ENCODE measurements at regions not wholly inside any gene's neighbourhood (a gene's known extent, or its start where the extent isn't known, plus 50 kb on each side); places are given as distances from the start of the nearest gene placed in this dataset.
"Not testable (repeated sequence)": the region's sequence is repeated elsewhere in the genome, so short reads cannot be mapped to it uniquely, and the experiment has no call there.

DNA sequence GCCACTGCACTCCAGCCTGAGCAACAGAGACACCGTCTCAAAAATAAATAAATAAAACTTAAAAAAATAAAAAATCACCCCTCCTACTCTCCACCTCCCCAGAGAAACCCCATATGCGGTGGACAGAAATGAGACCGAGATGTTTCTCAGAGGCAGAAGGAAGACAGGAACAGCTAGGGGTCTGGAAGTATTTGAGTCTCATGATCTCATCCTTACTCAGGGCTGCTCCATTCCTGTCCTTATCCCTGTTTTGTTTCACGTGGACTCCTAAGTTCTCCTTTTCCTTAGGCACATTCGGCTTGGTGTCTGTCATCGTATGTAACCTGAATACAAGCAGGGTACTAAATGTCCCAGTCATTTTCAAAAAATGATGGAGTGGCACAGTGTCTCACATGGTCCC lies 76.1 kb downstream of the C9orf50 start:
- no peak for DNase-seq

DNA sequence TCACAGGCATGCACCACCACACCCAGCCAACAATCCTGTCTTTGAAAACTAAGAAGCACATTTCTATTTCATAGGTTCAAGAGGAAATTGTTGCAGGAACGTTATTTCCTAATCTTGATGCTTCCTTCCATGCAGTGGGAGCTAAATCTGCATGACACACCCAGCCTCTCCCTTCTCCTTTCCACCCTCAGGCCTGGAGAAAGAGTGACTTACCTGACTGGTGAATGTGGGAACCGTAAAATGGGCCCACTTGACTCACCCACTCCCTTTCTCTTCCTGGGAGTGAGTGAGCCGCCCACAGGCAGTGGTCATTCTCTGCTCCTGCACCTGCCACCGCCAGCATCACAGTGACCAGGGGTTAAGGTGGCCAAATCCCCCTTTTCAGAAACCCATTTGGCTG lies 78.2 kb downstream of the C9orf50 start:
- no peak for DNase-seq

DNA sequence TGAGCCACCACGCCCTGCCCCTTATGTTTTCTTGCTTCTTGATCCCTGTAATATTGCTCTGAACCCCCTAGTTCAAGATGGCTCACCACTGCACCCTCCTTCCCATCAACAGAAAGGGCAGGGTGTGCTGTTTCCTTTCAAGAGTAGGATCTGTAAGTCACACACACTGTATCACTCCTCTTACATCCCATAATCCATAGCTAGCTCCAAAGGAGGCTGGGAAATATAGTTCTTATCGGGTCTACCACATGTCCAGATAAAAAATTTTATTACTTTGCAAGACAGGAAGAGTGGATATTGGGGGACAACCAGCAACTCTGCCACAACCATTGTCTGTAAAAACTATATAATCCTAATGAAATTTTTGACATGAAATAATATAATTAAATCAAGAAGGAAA lies 79.6 kb downstream of the C9orf50 start:
- no peak for DNase-seq

DNA sequence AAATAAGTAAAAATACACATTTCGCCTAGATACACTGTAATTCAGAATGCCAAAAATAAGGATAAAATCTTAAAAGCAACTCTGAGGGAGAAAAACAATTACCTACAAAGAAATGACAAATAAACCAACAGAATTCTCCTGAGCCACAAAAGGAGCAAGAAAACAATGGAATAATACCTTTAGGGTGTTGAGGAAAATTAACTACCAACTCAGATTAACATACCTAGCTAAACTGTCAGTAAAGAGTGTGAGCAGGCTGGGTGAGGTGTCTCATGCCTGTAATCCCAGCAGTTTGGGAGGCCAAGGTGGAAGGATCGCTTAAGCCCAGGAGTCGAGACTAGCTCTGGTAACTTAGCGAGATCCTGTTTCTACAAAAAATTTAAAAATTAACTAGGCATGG lies 81.5 kb downstream of the C9orf50 start:
- no peak for DNase-seq

DNA sequence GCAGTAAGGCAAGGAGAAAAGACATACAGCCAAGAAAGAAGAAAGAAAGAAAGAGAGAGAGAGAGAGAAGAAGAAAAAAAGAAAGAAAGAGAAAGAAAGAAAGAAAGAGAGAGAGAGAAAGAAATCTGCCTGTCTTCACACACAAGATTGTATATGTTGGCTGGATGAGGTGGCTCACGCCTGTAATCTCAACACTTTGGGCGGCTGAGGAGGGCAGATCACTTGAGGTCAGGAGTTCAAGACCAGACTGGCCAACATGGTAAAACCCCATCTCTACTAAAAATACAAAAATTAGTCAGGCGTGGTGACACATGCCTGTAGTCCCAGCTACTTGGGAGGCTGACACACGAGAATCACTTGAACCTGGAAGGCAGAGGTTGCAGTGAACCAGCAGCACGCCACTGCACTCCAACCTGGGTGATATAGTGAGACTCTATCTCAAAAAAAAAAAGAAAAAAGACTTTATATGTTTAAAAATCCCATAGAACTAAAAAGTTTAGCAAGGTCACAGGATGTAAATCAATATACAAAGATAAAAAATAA lies 89.0 kb downstream of the C9orf50 start:
- not testable (repeated sequence) for DNase-seq

DNA sequence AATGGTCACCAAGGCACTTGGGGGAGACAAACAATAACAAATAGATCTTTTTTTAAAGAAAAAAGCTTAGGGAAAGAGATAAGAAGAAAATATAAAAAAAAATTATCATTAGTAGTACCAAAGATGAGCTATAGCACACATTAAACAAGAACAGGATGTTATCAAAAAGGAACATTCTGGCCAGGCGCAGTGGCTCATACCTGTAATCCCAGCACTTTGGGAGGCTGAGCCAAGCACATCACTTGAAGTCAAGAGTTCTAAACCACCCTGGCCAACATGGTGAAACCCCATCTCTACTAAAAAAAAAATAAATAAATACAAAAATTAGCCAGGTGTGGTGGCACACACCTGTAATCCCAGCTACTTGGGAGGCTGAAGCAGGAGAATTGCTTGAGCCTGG lies 92.9 kb downstream of the C9orf50 start:
- DNase-seq: not testable (repeated sequence)

DNA sequence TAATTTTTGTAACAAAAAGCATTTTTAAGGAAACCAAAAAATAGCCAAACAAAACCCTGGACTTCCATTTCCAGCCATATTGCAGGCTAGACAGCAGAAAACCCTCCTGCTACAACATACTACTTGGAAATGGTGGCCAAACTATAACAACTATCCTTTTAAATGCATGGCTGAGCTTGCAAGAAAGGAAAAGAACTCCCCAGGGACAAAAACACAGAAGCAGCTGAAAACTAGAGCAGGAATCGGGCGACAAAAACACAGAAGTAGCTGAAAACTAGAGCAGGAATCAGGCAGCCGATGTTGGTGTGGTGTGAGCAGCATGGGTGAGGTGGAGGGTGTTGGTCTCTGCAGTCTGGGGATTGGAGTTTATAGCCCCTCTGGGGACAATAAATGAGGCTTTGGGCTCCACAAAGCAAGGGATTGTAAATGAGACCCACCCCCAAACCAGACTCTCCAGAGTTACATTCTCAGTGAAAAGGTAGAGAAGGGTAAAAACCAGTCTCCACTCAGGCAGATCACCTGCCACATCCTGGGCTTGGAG lies 95.2 kb downstream of the C9orf50 start:
- DNase-seq: no peak

DNA sequence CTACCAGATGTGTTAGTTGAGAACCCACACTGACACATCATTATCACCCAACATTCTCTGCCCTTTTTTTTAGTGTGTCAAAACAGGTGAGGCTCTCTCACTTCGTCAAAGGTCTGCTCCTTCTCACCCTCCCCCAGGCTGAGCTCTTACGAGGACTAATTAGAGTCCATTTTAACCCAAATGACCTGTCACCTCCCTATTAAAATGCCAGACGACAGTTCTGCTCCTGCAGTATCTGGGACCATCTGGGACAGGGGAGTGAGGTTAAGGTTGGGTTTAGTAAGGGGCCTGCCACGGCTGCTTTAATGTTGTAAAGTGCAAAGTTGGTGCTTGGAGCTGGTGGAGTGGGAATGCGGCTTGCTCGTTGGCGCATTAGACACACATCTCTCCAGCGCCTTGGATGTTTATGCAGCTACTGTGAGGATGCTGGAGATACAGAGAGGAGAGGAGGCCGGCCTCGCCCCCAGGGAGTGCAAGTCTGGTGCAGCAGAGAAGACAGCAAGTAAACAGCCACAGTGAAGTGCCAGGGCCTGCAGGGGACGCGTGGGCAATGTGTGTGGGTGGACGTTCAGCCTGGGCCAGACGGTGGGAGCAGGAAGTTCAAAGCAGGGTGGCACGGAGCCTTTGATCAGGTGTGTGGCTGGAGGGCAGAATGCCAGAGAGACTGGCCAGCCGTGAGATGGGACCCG lies 96.2 kb downstream of the C9orf50 start:
- no peak for DNase-seq

GRCh38 chr9:129523943-129524581 lies 96.8 kb downstream of the C9orf50 start:
- no peak for DNase-seq

DNA sequence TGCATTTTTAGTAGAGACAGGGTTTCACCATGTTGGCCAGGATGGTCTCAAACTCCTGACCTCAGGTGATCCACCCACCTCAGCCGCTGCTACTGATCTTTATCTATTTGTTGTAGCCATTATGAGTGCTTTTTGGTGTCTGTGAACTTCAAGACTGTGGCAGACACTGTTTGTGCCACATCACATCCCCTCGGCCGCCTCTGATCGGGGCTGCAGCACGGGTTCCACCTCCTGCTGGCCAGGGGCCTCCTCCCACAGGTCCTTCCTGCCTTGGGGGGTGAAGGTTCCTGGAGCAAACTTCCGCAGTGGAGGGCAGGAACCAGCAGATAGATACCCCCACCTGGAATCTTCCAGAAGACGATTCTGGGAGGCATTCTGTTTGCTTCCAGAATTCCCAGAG lies 98.5 kb downstream of the C9orf50 start:
- no peak for DNase-seq

GRCh38 chr9:129520082-129520481 lies 100.8 kb downstream of the C9orf50 start:
- no peak for DNase-seq

DNA sequence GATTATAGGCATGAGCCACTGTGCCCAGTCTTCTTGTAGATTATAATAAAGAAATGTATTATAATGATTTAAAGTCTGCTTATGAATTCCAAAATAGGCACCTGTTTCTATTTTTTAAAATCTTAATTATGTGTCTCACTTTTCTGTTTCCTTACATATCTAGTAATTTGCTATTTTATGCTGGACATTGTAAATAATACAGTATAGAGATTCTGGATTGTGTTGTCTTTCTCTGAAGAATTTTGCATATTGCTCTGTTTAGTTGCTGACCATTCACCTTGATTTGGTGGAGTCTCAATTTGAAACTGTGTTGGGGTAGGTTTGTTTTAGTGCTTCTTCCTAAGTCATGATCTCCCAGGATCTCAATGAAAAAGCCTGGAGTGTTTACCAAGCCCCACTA lies 102.8 kb downstream of the C9orf50 start:
- DNase-seq: no peak

DNA sequence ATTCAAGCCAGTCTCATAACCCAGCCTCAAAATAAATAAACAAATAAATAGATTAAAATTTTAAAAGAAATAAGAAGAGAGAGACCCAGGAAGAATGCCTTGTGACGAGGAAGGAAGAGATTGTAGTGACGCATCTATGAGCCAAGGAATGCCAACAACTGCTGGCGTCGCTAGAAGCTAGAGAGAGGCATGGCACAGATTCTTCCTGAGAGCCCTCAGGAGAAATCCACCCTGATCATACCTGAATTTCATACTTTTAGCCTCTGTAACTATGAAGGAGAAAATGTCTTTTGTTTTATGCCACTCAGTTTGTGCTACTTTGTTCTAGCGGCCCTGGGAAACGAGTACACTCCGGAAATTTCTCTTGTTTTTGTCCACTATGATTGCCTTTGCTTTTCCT lies 103.9 kb downstream of the C9orf50 start:
- no peak for DNase-seq

GRCh38 chr9:129514891-129515290 lies 106.0 kb downstream of the C9orf50 start:
- DNase-seq: no peak

GRCh38 chr9:129514497-129514867 lies 106.4 kb downstream of the C9orf50 start:
- DNase-seq: no peak

GRCh38 chr9:129513856-129514496 lies 106.9 kb downstream of the C9orf50 start:
- DNase-seq: no peak

- no peak for DNase-seq
Observed at GRCh38 chr9:129513282-129513681, 107.6 kb downstream of the C9orf50 start.

DNA sequence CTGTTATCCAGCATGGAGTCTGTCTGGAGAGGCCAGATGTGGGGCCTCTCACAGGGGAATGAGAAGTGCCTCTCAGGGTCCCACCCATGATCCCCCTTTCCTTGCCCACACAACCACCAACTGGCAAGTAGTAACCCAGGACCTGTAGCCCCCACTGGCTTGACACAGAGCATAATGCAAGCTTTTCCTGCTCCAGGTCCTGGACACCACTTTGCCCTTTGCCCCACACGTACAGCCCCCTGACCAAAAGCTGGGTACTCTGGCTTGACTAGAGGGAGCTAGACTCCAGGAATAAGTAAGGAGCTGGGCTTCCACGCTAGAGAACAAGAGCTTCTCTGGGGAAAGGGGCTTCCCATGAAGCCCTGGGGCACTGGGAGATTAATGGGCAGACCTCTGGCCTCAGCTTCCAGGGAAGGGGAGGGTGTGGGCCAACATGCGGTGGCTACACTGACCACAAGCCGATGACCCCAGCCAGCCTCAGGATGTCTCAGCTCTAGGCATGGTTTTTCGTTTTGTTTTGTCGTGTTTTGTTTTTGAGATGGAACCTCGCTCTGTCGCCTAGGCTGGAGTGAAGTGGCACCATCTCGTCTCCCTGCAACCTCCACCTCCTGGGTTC lies 109.5 kb downstream of the C9orf50 start:
- no peak for DNase-seq

DNA sequence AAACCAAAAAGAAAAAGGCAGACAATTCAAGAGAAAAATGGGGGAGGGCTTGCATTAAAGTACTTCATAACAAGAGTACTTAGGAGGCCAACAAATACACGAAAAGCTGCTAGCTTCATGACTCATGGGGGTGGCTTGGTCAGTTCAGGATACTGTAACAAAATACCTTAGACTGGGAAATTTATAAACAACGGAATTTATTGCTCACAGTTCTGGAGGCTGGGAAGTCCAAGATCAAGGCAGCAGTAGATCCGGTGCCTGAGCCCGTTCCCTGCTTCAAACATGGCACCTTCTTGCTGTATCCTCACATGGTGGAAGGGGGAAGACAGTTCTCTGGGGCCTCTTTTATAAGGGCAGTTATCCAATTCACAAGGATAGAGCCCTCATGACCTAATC lies 111.4 kb downstream of the C9orf50 start:
- no peak for DNase-seq

- DNase-seq: no peak
Observed at GRCh38 chr9:129507805-129508204, 113.1 kb downstream of the C9orf50 start.

- no peak for DNase-seq
Observed at GRCh38 chr9:129506892-129507291, 114.0 kb downstream of the C9orf50 start.

DNA sequence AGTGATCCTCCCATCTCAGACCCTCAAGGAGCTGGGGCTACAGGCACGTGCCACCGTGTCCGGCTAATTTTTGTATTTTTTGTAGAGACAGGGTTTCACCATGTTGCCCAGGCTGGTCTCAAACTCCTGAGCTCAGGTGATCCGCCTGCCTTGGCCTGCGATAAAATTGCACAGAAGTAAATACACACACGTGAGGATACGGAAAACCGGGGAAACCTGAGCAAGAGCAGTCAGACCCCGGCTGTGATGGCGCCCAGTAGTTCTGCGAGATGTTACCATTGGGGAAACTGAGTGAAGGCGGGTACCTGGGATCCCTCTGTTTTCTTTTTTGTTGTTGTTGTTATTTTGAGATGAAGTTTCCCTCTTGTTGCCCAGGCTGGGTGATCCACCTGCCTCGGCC lies 114.9 kb downstream of the C9orf50 start:
- DNase-seq: no peak

DNA sequence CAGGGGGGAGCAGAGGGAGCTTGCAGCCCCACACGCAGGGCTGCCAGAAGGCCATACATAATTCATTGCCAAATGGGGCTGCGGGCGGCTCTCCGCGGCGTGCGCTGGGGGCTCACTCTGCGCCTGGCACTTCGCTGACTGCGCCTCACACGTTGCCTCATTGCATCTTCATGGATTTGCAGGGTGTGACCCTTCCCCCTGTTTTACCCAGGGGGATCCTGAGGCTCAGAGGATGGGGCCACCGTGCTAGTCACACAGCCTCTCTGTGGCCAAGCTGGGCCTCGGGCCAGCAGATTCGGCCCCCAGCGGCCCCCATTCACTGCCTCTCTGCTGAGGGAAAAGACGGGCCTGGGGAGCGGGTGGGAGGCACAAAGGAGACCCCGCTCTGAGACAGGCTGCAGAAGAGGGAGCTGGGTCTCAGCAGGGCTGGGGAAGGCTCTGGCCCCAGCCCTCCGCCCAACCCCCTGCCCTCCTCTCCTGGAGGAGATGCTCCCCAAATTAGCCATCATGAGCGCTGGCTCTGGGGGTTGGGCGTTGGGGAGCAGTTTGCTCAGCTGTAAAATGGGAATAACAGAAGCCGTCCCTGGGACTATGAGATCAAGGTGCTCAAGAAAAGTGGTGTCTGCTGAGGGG lies 115.5 kb downstream of the C9orf50 start:
- DNase-seq: no peak

Data from GDM1 (cell line).